Gastrocnemius medialis (tissue), 4 donors: ENCODE measurements at regions not wholly inside any gene's neighbourhood (a gene's known extent, or its start where the extent isn't known, plus 50 kb on each side); places are given as distances from the start of the nearest gene placed in this dataset.

Experiments
- ATAC-seq, 2 donors: fragments of 150-250 bp; one replicate each; pipeline ENCODE4 v1.9.1; 2016
- DNase-seq, 2 donors: peaks; one replicate each; pipeline ENCODE4 v3.0.0-alpha.2; 2019
- H3K27ac ChIP-seq, 4 donors: fragments of 200-600 bp; sonication (generic); 1 replicate in 1 of 4; 2 replicates in 3 of 4; pipeline ENCODE4 v1.5.1; 2016 to 2018; ENCODE audit warnings: mild to moderate bottlenecking in 2 of 4, moderate library complexity in 1 of 4
- H3K27me3 ChIP-seq, 3 donors: fragments of 200-600 bp; sonication (generic) in 2 of 3; 1 replicate in 1 of 3; 2 replicates in 2 of 3; pipeline versions ENCODE4 v1.5.1 to v1.6.0; 2016 to 2019; ENCODE audit warnings: mild to moderate bottlenecking in 1 of 3, moderate library complexity in 1 of 3
- H3K36me3 ChIP-seq, 2 donors: fragments of 200-600 bp; sonication (generic) in 1 of 2; one replicate each; pipeline ENCODE4 v1.5.1; 2017 to 2018
- H3K4me1 ChIP-seq, 2 donors: fragments of 200-600 bp; sonication (generic) in 1 of 2; one replicate each; pipeline ENCODE4 v1.5.1; 2016 to 2017; ENCODE audit warnings: mild to moderate bottlenecking in 2 of 2
- H3K4me3 ChIP-seq, 4 donors: fragments of 200-600 bp; sonication (generic) in 3 of 4; 1 replicate in 1 of 4; 2 replicates in 3 of 4; pipeline ENCODE4 v1.5.1; 2016 to 2019; ENCODE audit warnings: mild to moderate bottlenecking in 2 of 4
- H3K9me3 ChIP-seq, 3 donors: fragments of 200-600 bp; sonication (generic) in 2 of 3; 1 replicate in 1 of 3; 2 replicates in 2 of 3; pipeline ENCODE4 v1.5.1; 2016 to 2019
- CTCF ChIP-seq, 5 experiments: fragments of 450-650 bp in 3 of 5; fragments of 200-600 bp in 2 of 5; sonication (generic) in 2 of 5; IDR thresholded peaks in 4 of 5; conservative IDR thresholded peaks in 1 of 5; 1 replicate in 4 of 5; 2 replicates in 1 of 5; pipeline ENCODE4 v1.5.1; 2016 to 2019; ENCODE audit warnings: antibody characterized with exemption in 5 of 5, mild to moderate bottlenecking in 3 of 5, moderate library complexity in 3 of 5
- POLR2A ChIP-seq, 2 donors: fragments of 450-650 bp; IDR thresholded peaks; one replicate each; pipeline ENCODE4 v1.6.1; 2017; ENCODE audit warnings: antibody characterized with exemption in 2 of 2, mild to moderate bottlenecking in 2 of 2, moderate library complexity in 2 of 2
- in situ Hi-C, 4 donors: fragments of 200-750 bp; cut with MboI; loops; one replicate each; pipeline versions ENCODE4 v1.15.0 to v1.8.0; 2017; ENCODE audit warnings: low sequenced_read_pairs in 4 of 4
- intact Hi-C: fragments of 100-400 bp; cut with DNase I; formaldehyde crosslinking; loops from one replicate; pipeline ENCODE4 v1.15.1; 2023; ENCODE audit warnings: low total_unique reads

- H3K27ac ChIP-seq: no peak overlapping the region
- H3K9me3 ChIP-seq: no peaks in the 10 kb centered on the region
- no peak overlapping the region for H3K4me3 ChIP-seq
- TF ChIP-seq POLR2A (IDR thresholded peaks at IDR 0.05): no peak
- TF ChIP-seq CTCF (IDR thresholded peaks at IDR 0.05 in 4 of 5, conservative IDR thresholded peaks at IDR 0.05 in 1 of 5): no peak
- H3K36me3 ChIP-seq: no peaks in the 10 kb centered on the region
- peaks cover 0 to 3% of the 10 kb centered on the region in 2 donors for H3K4me1 ChIP-seq
- in situ Hi-C loops: no loop called here
- H3K27me3 ChIP-seq: peaks cover 4 to 12% (median 11%) of the 10 kb centered on the region in 3 donors
- ATAC-seq: no peak
- DNase-seq: no peak
- intact Hi-C loops: loop anchor here (5.0 to 10.0 kb wide), 2 partner anchors 332 to 555 kb away; partner anchors contain the start of gene DLL1
These were observed 208.6 kb downstream of the ERMARD start for GRCh38 chr6:169960003-169960344.

GRCh38 chr6:169959136-169960002 lies 207.9 kb downstream of the ERMARD start:
- peaks cover 4 to 12% (median 11%) of the 10 kb centered on the region in 3 donors for H3K27me3 ChIP-seq
- H3K9me3 ChIP-seq: no peaks in the 10 kb centered on the region
- no peaks in the 10 kb centered on the region for H3K36me3 ChIP-seq
- ATAC-seq: no peak
- no peak overlapping the region for H3K4me3 ChIP-seq
- H3K27ac ChIP-seq: no peak overlapping the region
- TF ChIP-seq CTCF (IDR thresholded peaks at IDR 0.05 in 4 of 5, conservative IDR thresholded peaks at IDR 0.05 in 1 of 5) (peak in 1 of 5 experiments; percentile 13), POLR2A (IDR thresholded peaks at IDR 0.05) (no peak)
- in situ Hi-C loops (no loop called here), intact Hi-C loops (loop anchor here (5.0 to 10.0 kb wide), 2 partner anchors 333 to 555 kb away; partner anchors contain the start of gene DLL1)
- DNase-seq: peak in 1 of 2 donors; percentile 10
- H3K4me1 ChIP-seq: peaks cover 0 to 3% of the 10 kb centered on the region in 2 donors

- no peak overlapping the region for H3K4me3 ChIP-seq
- in situ Hi-C loops: no loop called here
- TF ChIP-seq POLR2A (IDR thresholded peaks at IDR 0.05) (no peak), CTCF (IDR thresholded peaks at IDR 0.05 in 4 of 5, conservative IDR thresholded peaks at IDR 0.05 in 1 of 5) (no peak)
- no peaks in the 10 kb centered on the region for H3K36me3 ChIP-seq
- intact Hi-C loops: no loop called here
- DNase-seq (no peak), ATAC-seq (no peak)
- H3K27ac ChIP-seq: no peak overlapping the region
- H3K4me1 ChIP-seq: peaks cover 0 to 3% of the 10 kb centered on the region in 2 donors
- H3K27me3 ChIP-seq: peaks cover 4 to 12% (median 11%) of the 10 kb centered on the region in 3 donors
- H3K9me3 ChIP-seq: no peaks in the 10 kb centered on the region
These were observed 207.1 kb downstream of the ERMARD start for GRCh38 chr6:169958510-169958909.

- no peak overlapping the region for H3K4me3 ChIP-seq
- no peaks in the 10 kb centered on the region for H3K36me3 ChIP-seq
- ATAC-seq (no peak), DNase-seq (no peak)
- peaks cover 0 to 3% of the 10 kb centered on the region in 2 donors for H3K4me1 ChIP-seq
- H3K27ac ChIP-seq: no peak overlapping the region
- H3K9me3 ChIP-seq: no peaks in the 10 kb centered on the region
- peaks cover 4 to 12% (median 11%) of the 10 kb centered on the region in 3 donors for H3K27me3 ChIP-seq
- intact Hi-C loops (no loop called here), in situ Hi-C loops (no loop called here)
- TF ChIP-seq POLR2A (IDR thresholded peaks at IDR 0.05) (no peak), CTCF (IDR thresholded peaks at IDR 0.05 in 4 of 5, conservative IDR thresholded peaks at IDR 0.05 in 1 of 5) (no peak)
These were observed 206.0 kb downstream of the ERMARD start for GRCh38 chr6:169957351-169957963.
